ENCODE measurements at regions not wholly inside any gene's neighbourhood (a gene's known extent, or its start where the extent isn't known, plus 50 kb on each side); places are given as distances from the start of the nearest gene placed in this dataset.

DNA sequence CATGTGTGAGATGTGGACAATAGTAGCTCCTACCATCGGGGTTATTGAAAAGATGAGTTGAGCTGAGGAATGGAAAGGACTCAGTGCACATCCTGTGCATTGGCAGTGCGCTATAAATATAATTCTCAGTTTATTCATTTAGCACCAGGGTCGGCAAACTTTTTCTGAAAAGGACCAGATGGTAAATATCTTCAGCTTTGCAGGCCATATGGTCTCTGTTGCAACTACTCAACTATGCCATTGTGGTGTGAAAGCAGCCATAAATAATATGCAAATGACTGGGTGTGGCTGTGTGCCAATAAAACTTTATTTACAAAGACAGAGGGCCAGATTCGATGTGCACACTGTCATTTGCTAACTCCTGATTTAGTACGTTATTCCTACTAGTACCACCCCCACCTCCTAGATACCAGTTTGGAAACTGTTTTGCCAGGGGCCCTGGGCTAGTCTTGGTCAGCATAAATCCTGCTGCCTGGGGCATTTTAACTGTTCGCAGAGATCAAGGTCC, 422.9 kb upstream of the MKI67 start:
- Mint-ChIP-seq H3K4me1 (ENCODE audit: low read depth) (no peaks in the 10 kb centered on the region), H3K36me3 (ENCODE audit: low read depth) (no peaks in the 10 kb centered on the region), H3K4me3 (no peak overlapping the region), H3K9me3 (peaks cover 71% of the 10 kb centered on the region), H3K27me3 (ENCODE audit: insufficient read depth) (no peaks in the 10 kb centered on the region; the same call in 1 of the 2 replicates), H3K27ac (no peak overlapping the region)
- TF ChIP-seq, protein P1, sequence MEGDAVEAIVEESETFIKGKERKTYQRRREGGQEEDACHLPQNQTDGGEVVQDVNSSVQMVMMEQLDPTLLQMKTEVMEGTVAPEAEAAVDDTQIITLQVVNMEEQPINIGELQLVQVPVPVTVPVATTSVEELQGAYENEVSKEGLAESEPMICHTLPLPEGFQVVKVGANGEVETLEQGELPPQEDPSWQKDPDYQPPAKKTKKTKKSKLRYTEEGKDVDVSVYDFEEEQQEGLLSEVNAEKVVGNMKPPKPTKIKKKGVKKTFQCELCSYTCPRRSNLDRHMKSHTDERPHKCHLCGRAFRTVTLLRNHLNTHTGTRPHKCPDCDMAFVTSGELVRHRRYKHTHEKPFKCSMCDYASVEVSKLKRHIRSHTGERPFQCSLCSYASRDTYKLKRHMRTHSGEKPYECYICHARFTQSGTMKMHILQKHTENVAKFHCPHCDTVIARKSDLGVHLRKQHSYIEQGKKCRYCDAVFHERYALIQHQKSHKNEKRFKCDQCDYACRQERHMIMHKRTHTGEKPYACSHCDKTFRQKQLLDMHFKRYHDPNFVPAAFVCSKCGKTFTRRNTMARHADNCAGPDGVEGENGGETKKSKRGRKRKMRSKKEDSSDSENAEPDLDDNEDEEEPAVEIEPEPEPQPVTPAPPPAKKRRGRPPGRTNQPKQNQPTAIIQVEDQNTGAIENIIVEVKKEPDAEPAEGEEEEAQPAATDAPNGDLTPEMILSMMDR (IDR thresholded peaks at IDR 0.05): no peak
- no peak for DNase-seq

DNA sequence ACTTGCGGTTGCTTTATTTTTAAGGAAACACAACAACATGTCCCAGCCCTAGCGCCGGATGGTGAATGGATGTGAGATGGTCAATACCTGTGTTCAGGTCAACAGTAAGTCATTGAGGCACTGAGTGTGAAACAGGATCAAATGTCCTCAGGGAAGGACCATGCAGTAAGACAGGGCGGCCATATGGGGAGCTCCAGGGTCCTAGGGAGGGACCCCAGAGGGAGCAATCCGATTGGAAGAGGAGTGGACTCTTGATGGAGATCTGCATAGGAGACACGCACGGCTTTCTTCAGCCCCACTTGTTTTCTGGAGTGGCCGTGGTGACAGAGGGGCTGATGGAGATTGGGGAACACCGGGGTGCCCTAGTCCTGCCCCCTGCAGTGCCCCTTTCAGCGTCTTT, 423.8 kb upstream of the MKI67 start:
- Mint-ChIP-seq H3K27ac (no peak overlapping the region), H3K36me3 (ENCODE audit: low read depth) (no peaks in the 10 kb centered on the region), H3K9me3 (peaks cover 71% of the 10 kb centered on the region), H3K4me1 (ENCODE audit: low read depth) (no peaks in the 10 kb centered on the region), H3K4me3 (no peak overlapping the region), H3K27me3 (ENCODE audit: insufficient read depth) (no peaks in the 10 kb centered on the region; the same call in 1 of the 2 replicates)
- TF ChIP-seq, protein P1 (IDR thresholded peaks at IDR 0.05): no peak
- no peak for DNase-seq

DNA sequence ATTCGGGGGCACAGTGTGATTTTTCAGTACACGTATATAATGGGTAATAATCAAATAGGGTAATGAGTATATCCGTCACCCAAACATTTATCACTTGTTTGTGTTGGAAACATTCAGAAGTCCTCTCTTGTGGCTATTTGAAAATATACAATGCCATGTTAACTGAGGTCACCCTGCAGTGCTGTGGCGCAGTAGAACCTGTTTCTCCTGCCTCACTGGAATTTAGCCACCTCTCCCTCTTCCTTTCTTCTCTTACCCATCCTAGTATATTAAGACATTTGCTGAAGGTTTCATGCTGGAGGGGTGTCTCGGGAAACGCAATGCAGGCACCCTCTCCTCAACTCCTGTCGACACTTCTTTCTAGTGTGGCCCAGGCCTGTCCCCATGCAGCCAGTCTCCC, 425.3 kb upstream of the MKI67 start:
- peaks cover 72% of the 10 kb centered on the region for H3K9me3 Mint-ChIP-seq
- no peaks in the 10 kb centered on the region for H3K36me3 Mint-ChIP-seq (ENCODE audit: low read depth)
- no peak overlapping the region for H3K4me3 Mint-ChIP-seq
- no peak for DNase-seq
- H3K27ac Mint-ChIP-seq: no peak overlapping the region
- no peaks in the 10 kb centered on the region for H3K4me1 Mint-ChIP-seq (ENCODE audit: low read depth)
- TF ChIP-seq, protein P1 (IDR thresholded peaks at IDR 0.05): no peak
- no peaks in the 10 kb centered on the region; the same call in none of the 2 replicates for H3K27me3 Mint-ChIP-seq (ENCODE audit: insufficient read depth)

DNA sequence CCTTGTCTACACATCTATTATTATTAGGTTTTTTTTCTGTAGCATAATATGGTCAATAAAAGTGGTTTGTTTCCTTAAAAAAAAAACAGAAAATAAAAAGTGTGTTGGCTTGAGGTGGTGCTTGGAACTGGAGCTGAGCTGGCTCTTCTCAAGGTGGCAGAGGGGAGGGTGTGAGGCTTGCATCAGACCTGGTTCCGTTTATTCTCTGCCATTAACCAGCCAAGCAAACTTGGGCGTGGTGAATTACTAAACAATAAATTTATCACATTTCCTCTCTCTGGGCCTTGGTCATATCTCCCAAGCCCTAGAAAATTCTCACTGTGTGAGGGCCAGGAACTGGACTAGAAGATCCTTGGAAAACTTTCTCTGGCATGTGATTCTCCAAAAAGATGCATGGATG, 427.5 kb upstream of the MKI67 start:
- H3K27ac Mint-ChIP-seq: no peak overlapping the region
- TF ChIP-seq, protein P1 (IDR thresholded peaks at IDR 0.05): no peak
- DNase-seq: no peak
- no peaks in the 10 kb centered on the region; the same call in none of the 2 replicates for H3K27me3 Mint-ChIP-seq (ENCODE audit: insufficient read depth)
- no peak overlapping the region for H3K4me3 Mint-ChIP-seq
- no peaks in the 10 kb centered on the region for H3K4me1 Mint-ChIP-seq (ENCODE audit: low read depth)
- no peaks in the 10 kb centered on the region for H3K36me3 Mint-ChIP-seq (ENCODE audit: low read depth)
- peaks cover 82% of the 10 kb centered on the region for H3K9me3 Mint-ChIP-seq

GRCh38 chr10:128556182-128557110, 430.2 kb upstream of the MKI67 start:
- Mint-ChIP-seq H3K27me3 (ENCODE audit: insufficient read depth) (no peaks in the 10 kb centered on the region; the same call in 1 of the 2 replicates), H3K9me3 (peaks cover 74% of the 10 kb centered on the region), H3K36me3 (ENCODE audit: low read depth) (no peaks in the 10 kb centered on the region; the same call in 1 of the 2 replicates), H3K27ac (no peak overlapping the region), H3K4me1 (ENCODE audit: low read depth) (no peaks in the 10 kb centered on the region), H3K4me3 (no peak overlapping the region)
- no peak for DNase-seq
- TF ChIP-seq, protein P1 (IDR thresholded peaks at IDR 0.05): no peak

All from HFFc6 (cell line).